WTC11 (cell line): ENCODE measurements at regions not wholly inside any gene's neighbourhood (a gene's known extent, or its start where the extent isn't known, plus 50 kb on each side); places are given as distances from the start of the nearest gene placed in this dataset.

Experiments used
- ATAC-seq: fragments of 200-7000 bp; cut with Tn5 transposase; 2 replicates; pipeline ENCODE4 v1.10.0; 2021; ENCODE audit warnings: mild to moderate bottlenecking, moderate library complexity
- CTCF ChIA-PET: fragments of 300-600 bp; sonication (Branson Sonifier 250); formaldehyde crosslinking; loops from one replicate; lab custom pipeline; 2021; ENCODE audit warnings: antibody characterized with exemption; lab: Charles Lee
- POLR2A ChIA-PET: fragments of 350-600 bp; sonication (Branson Sonifier 250); formaldehyde crosslinking; loops from one replicate; lab custom pipeline; 2021; ENCODE audit warnings: antibody characterized with exemption; lab: Charles Lee
- DNase-seq: peaks from one replicate; pipeline ENCODE4 v3.0.0; 2021; ENCODE audit warnings: low spot score
- H3K27ac Mint-ChIP-seq: 2 replicates; pipeline ENCODE4 v1.8.0; 2021; ENCODE audit warnings: mixed read lengths
- H3K27me3 Mint-ChIP-seq: 2 replicates; pipeline ENCODE4 v1.8.0; 2021; ENCODE audit warnings: low read depth, mild to moderate bottlenecking, moderate library complexity, mixed read lengths
- H3K36me3 Mint-ChIP-seq: 2 replicates; pipeline ENCODE4 v1.8.0; 2021; ENCODE audit warnings: mixed read lengths
- H3K4me1 Mint-ChIP-seq: 2 replicates; pipeline ENCODE4 v1.8.0; 2022; ENCODE audit warnings: mixed read lengths
- H3K4me3 Mint-ChIP-seq: 2 replicates; pipeline ENCODE4 v1.8.0; 2021; ENCODE audit warnings: mild to moderate bottlenecking, moderate library complexity, mixed read lengths
- H3K9me3 Mint-ChIP-seq: 2 replicates; pipeline ENCODE4 v1.8.0; 2021; ENCODE audit warnings: mixed read lengths
- ATF1 ChIP-seq: sonication (generic); formaldehyde crosslinking; IDR thresholded peaks from 2 replicates; pipeline ENCODE4 v1.8.1; 2023; ENCODE audit warnings: mild to moderate bottlenecking, moderate library complexity, missing genetic modification reagents
- CREB1 ChIP-seq: sonication (generic); formaldehyde crosslinking; IDR thresholded peaks from 2 replicates; pipeline ENCODE4 v1.8.0; 2023; ENCODE audit warnings: mild to moderate bottlenecking, missing genetic modification reagents
- FOXJ3 ChIP-seq: sonication (generic); formaldehyde crosslinking; IDR thresholded peaks from 2 replicates; pipeline ENCODE4 v1.9.0; 2021; ENCODE audit warnings: missing genetic modification reagents, mild to moderate bottlenecking, borderline replicate concordance
- KAT7 ChIP-seq: sonication (generic); formaldehyde crosslinking; IDR thresholded peaks from 2 replicates; pipeline ENCODE4 v1.8.1; 2023; ENCODE audit warnings: missing genetic modification reagents, mild to moderate bottlenecking, borderline replicate concordance
- PRRX2 ChIP-seq: fragments of 250-450 bp; sonication (Bioruptor Pico); IDR thresholded peaks from 2 replicates; pipeline ENCODE4 v1.8.0; 2021; ENCODE audit warnings: mild to moderate bottlenecking
- TEAD4 ChIP-seq: sonication (generic); formaldehyde crosslinking; IDR thresholded peaks from 2 replicates; pipeline ENCODE4 v1.8.0; 2022; ENCODE audit warnings: mild to moderate bottlenecking, missing genetic modification reagents
- ZNF263 ChIP-seq: sonication (generic); formaldehyde crosslinking; IDR thresholded peaks from 2 replicates; pipeline ENCODE4 v1.8.1; 2022; ENCODE audit warnings: low read depth, mild to moderate bottlenecking, moderate library complexity, missing genetic modification reagents
- ZNF396 ChIP-seq: fragments of 250-450 bp; sonication (Bioruptor Pico); IDR thresholded peaks from 2 replicates; pipeline ENCODE4 v1.8.0; 2021; ENCODE audit warnings: mild to moderate bottlenecking, moderate library complexity, borderline replicate concordance
- TF ChIP-seq, protein P1 (sequence below): fragments of 200-600 bp; IDR thresholded peaks from 2 replicates; pipeline ENCODE4 v1.8.0; 2022; ENCODE audit warnings: antibody characterized with exemption
- TF ChIP-seq, protein P2 (sequence below): sonication (generic); formaldehyde crosslinking; IDR thresholded peaks from 2 replicates; pipeline ENCODE4 v1.8.0; 2022; ENCODE audit warnings: mild to moderate bottlenecking, missing genetic modification reagents
- TF ChIP-seq, protein P3 (sequence below): sonication (generic); formaldehyde crosslinking; IDR thresholded peaks from 2 replicates; pipeline ENCODE4 v1.8.0; 2023; ENCODE audit warnings: missing genetic modification reagents
- TF ChIP-seq, protein P4 (sequence below): sonication (generic); formaldehyde crosslinking; IDR thresholded peaks from 2 replicates; pipeline ENCODE4 v1.8.0; 2022; ENCODE audit warnings: mild to moderate bottlenecking, missing genetic modification reagents
- TF ChIP-seq, protein P5 (sequence below): sonication (generic); formaldehyde crosslinking; IDR thresholded peaks from 2 replicates; pipeline ENCODE4 v1.8.0; 2023; ENCODE audit warnings: missing genetic modification reagents, mild to moderate bottlenecking, borderline replicate concordance
- TF ChIP-seq, protein P6 (sequence below): fragments of 250-450 bp; sonication (Bioruptor Pico); IDR thresholded peaks from 2 replicates; pipeline ENCODE4 v1.8.0; 2021; ENCODE audit warnings: mild to moderate bottlenecking
- TF ChIP-seq, protein P7 (sequence below): sonication (generic); formaldehyde crosslinking; conservative IDR thresholded peaks from 2 replicates; pipeline ENCODE4 v1.8.1; 2022; ENCODE audit warnings: mild to moderate bottlenecking, missing genetic modification reagents
- TF ChIP-seq, protein P8 (sequence below): sonication (generic); formaldehyde crosslinking; IDR thresholded peaks from 2 replicates; pipeline ENCODE4 v1.8.1; 2023; ENCODE audit warnings: mild to moderate bottlenecking, missing genetic modification reagents
- TF ChIP-seq, protein P9 (sequence below): sonication (generic); formaldehyde crosslinking; IDR thresholded peaks from 2 replicates; pipeline ENCODE4 v1.8.1; 2023; ENCODE audit warnings: mild to moderate bottlenecking, missing genetic modification reagents, borderline replicate concordance

DNA sequence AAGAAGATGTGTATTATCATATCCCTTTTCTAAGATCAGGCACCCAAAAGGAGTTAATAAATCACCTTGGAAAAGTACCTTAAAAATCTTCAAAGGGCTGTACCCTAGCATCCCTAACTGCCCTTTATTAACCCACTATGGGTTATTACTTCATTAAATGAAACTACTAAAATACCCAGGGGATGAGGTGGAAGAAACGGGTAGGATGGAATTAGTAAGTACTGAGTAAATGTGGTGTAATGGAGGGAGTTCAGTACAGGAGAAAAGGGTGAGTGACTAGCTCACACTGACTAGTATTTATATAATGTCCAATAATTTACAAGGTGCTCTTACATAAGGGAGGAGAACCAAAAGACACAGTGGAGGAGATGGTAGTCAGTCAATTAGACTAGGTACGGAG, 51.0 kb upstream of the RASGEF1B start (continued):
- TF ChIP-seq, protein P1, sequence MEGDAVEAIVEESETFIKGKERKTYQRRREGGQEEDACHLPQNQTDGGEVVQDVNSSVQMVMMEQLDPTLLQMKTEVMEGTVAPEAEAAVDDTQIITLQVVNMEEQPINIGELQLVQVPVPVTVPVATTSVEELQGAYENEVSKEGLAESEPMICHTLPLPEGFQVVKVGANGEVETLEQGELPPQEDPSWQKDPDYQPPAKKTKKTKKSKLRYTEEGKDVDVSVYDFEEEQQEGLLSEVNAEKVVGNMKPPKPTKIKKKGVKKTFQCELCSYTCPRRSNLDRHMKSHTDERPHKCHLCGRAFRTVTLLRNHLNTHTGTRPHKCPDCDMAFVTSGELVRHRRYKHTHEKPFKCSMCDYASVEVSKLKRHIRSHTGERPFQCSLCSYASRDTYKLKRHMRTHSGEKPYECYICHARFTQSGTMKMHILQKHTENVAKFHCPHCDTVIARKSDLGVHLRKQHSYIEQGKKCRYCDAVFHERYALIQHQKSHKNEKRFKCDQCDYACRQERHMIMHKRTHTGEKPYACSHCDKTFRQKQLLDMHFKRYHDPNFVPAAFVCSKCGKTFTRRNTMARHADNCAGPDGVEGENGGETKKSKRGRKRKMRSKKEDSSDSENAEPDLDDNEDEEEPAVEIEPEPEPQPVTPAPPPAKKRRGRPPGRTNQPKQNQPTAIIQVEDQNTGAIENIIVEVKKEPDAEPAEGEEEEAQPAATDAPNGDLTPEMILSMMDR, result no peak
- TF ChIP-seq FOXJ3 (CRISPR knock-in tag), result no peak
- TF ChIP-seq, protein P2, sequence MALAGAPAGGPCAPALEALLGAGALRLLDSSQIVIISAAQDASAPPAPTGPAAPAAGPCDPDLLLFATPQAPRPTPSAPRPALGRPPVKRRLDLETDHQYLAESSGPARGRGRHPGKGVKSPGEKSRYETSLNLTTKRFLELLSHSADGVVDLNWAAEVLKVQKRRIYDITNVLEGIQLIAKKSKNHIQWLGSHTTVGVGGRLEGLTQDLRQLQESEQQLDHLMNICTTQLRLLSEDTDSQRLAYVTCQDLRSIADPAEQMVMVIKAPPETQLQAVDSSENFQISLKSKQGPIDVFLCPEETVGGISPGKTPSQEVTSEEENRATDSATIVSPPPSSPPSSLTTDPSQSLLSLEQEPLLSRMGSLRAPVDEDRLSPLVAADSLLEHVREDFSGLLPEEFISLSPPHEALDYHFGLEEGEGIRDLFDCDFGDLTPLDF (CRISPR knock-in tag), result no peak
- TF ChIP-seq, protein P3, sequence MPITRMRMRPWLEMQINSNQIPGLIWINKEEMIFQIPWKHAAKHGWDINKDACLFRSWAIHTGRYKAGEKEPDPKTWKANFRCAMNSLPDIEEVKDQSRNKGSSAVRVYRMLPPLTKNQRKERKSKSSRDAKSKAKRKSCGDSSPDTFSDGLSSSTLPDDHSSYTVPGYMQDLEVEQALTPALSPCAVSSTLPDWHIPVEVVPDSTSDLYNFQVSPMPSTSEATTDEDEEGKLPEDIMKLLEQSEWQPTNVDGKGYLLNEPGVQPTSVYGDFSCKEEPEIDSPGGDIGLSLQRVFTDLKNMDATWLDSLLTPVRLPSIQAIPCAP (CRISPR knock-in tag), result no peak
- TF ChIP-seq, all 79 proteins: peak for 0

DNA sequence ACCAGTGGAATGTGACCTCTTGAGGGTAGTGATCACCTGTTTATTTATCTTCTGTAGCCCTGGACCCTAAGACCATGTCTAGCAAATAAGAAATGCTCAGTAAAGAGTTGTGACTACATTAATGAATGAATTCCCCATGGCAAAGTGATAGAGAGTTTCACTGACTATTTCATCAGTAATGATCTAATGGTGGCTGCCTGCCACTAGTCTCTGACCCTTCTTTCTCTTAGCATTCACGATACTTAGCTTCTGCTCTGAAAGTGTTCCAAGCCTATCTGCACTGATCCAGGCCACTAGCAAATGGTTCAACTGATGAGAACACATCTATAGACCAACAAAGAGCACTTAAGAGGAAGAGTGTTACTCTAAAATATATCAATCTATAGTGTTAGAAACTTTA, 50.0 kb upstream of the RASGEF1B start:
- Mint-ChIP-seq H3K27ac (no peak overlapping the region), H3K4me1 (peaks cover 26% of the 10 kb centered on the region), H3K36me3 (no peaks in the 10 kb centered on the region), H3K9me3 (peaks cover 5% of the 10 kb centered on the region), H3K27me3 (no peaks in the 10 kb centered on the region), H3K4me3 (no peak overlapping the region)
- CTCF ChIA-PET, result no interaction called here
- DNase-seq, result no peak
- POLR2A ChIA-PET, result no interaction called here
- ATAC-seq, result no peak
- TF ChIP-seq, protein P4, sequence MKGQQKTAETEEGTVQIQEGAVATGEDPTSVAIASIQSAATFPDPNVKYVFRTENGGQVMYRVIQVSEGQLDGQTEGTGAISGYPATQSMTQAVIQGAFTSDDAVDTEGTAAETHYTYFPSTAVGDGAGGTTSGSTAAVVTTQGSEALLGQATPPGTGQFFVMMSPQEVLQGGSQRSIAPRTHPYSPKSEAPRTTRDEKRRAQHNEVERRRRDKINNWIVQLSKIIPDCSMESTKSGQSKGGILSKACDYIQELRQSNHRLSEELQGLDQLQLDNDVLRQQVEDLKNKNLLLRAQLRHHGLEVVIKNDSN, result no peak
- no peak for TF ChIP-seq CREB1 (CRISPR knock-in tag)
- TF ChIP-seq, protein P5, sequence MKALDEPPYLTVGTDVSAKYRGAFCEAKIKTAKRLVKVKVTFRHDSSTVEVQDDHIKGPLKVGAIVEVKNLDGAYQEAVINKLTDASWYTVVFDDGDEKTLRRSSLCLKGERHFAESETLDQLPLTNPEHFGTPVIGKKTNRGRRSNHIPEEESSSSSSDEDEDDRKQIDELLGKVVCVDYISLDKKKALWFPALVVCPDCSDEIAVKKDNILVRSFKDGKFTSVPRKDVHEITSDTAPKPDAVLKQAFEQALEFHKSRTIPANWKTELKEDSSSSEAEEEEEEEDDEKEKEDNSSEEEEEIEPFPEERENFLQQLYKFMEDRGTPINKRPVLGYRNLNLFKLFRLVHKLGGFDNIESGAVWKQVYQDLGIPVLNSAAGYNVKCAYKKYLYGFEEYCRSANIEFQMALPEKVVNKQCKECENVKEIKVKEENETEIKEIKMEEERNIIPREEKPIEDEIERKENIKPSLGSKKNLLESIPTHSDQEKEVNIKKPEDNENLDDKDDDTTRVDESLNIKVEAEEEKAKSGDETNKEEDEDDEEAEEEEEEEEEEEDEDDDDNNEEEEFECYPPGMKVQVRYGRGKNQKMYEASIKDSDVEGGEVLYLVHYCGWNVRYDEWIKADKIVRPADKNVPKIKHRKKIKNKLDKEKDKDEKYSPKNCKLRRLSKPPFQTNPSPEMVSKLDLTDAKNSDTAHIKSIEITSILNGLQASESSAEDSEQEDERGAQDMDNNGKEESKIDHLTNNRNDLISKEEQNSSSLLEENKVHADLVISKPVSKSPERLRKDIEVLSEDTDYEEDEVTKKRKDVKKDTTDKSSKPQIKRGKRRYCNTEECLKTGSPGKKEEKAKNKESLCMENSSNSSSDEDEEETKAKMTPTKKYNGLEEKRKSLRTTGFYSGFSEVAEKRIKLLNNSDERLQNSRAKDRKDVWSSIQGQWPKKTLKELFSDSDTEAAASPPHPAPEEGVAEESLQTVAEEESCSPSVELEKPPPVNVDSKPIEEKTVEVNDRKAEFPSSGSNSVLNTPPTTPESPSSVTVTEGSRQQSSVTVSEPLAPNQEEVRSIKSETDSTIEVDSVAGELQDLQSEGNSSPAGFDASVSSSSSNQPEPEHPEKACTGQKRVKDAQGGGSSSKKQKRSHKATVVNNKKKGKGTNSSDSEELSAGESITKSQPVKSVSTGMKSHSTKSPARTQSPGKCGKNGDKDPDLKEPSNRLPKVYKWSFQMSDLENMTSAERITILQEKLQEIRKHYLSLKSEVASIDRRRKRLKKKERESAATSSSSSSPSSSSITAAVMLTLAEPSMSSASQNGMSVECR (CRISPR knock-in tag), result no peak
- TF ChIP-seq TEAD4 (CRISPR knock-in tag), result no peak
- TF ChIP-seq, protein P6, sequence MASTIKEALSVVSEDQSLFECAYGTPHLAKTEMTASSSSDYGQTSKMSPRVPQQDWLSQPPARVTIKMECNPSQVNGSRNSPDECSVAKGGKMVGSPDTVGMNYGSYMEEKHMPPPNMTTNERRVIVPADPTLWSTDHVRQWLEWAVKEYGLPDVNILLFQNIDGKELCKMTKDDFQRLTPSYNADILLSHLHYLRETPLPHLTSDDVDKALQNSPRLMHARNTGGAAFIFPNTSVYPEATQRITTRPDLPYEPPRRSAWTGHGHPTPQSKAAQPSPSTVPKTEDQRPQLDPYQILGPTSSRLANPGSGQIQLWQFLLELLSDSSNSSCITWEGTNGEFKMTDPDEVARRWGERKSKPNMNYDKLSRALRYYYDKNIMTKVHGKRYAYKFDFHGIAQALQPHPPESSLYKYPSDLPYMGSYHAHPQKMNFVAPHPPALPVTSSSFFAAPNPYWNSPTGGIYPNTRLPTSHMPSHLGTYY (CRISPR knock-in tag), result no peak
- TF ChIP-seq ZNF396 (CRISPR knock-in tag), result no peak
- TF ChIP-seq KAT7, result no peak
- no peak for TF ChIP-seq PRRX2 (CRISPR knock-in tag)
- no peak for TF ChIP-seq ATF1
- TF ChIP-seq, protein P7, sequence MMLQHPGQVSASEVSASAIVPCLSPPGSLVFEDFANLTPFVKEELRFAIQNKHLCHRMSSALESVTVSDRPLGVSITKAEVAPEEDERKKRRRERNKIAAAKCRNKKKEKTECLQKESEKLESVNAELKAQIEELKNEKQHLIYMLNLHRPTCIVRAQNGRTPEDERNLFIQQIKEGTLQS (CRISPR knock-in tag), result no peak
- TF ChIP-seq, protein P8, sequence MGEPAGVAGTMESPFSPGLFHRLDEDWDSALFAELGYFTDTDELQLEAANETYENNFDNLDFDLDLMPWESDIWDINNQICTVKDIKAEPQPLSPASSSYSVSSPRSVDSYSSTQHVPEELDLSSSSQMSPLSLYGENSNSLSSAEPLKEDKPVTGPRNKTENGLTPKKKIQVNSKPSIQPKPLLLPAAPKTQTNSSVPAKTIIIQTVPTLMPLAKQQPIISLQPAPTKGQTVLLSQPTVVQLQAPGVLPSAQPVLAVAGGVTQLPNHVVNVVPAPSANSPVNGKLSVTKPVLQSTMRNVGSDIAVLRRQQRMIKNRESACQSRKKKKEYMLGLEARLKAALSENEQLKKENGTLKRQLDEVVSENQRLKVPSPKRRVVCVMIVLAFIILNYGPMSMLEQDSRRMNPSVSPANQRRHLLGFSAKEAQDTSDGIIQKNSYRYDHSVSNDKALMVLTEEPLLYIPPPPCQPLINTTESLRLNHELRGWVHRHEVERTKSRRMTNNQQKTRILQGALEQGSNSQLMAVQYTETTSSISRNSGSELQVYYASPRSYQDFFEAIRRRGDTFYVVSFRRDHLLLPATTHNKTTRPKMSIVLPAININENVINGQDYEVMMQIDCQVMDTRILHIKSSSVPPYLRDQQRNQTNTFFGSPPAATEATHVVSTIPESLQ, result no peak
- TF ChIP-seq, protein P9, sequence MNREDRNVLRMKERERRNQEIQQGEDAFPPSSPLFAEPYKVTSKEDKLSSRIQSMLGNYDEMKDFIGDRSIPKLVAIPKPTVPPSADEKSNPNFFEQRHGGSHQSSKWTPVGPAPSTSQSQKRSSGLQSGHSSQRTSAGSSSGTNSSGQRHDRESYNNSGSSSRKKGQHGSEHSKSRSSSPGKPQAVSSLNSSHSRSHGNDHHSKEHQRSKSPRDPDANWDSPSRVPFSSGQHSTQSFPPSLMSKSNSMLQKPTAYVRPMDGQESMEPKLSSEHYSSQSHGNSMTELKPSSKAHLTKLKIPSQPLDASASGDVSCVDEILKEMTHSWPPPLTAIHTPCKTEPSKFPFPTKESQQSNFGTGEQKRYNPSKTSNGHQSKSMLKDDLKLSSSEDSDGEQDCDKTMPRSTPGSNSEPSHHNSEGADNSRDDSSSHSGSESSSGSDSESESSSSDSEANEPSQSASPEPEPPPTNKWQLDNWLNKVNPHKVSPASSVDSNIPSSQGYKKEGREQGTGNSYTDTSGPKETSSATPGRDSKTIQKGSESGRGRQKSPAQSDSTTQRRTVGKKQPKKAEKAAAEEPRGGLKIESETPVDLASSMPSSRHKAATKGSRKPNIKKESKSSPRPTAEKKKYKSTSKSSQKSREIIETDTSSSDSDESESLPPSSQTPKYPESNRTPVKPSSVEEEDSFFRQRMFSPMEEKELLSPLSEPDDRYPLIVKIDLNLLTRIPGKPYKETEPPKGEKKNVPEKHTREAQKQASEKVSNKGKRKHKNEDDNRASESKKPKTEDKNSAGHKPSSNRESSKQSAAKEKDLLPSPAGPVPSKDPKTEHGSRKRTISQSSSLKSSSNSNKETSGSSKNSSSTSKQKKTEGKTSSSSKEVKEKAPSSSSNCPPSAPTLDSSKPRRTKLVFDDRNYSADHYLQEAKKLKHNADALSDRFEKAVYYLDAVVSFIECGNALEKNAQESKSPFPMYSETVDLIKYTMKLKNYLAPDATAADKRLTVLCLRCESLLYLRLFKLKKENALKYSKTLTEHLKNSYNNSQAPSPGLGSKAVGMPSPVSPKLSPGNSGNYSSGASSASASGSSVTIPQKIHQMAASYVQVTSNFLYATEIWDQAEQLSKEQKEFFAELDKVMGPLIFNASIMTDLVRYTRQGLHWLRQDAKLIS, result no peak
- no peak for TF ChIP-seq ZNF263 (CRISPR knock-in tag)
- TF ChIP-seq, protein P1, result no peak
